ENCODE measurements at regions not wholly inside any gene's neighbourhood (a gene's known extent, or its start where the extent isn't known, plus 50 kb on each side); places are given as distances from the start of the nearest gene placed in this dataset.
"Not testable (repeated sequence)": the region's sequence is repeated elsewhere in the genome, so short reads cannot be mapped to it uniquely, and the experiment has no call there.

DNA sequence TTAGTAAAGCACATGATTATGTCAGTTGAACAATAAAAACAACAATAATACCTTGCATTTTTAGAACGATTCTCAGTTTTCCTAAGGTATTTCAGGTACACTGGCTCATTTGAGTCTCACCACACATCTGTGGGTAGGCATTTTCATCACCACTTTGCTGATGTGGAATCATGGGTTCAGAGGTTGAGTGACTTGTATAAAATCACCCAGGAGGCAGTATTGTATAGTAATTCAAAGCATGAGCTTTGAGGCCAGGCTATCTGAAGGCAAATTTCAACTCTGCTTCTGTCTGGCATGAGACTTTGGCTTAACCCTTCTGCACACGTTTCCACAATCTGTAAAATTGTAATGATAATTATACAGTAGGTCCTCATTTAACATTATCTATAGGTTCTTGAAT is 183.9 kb upstream of the CMC1 start:
- Histone ChIP-seq H3K36me3 (no peaks in the 10 kb centered on the region), H3K27ac (no peak overlapping the region), H3K27me3 (no peaks in the 10 kb centered on the region), H3K4me3 (no peak overlapping the region), H3K9me3 (no peaks in the 10 kb centered on the region), H3K4me1 (no peaks in the 10 kb centered on the region)
- intact Hi-C loops (cut with DNase I): no loop called here
- ATAC-seq (no peak), DNase-seq (no peak)
- TF ChIP-seq, protein P1, sequence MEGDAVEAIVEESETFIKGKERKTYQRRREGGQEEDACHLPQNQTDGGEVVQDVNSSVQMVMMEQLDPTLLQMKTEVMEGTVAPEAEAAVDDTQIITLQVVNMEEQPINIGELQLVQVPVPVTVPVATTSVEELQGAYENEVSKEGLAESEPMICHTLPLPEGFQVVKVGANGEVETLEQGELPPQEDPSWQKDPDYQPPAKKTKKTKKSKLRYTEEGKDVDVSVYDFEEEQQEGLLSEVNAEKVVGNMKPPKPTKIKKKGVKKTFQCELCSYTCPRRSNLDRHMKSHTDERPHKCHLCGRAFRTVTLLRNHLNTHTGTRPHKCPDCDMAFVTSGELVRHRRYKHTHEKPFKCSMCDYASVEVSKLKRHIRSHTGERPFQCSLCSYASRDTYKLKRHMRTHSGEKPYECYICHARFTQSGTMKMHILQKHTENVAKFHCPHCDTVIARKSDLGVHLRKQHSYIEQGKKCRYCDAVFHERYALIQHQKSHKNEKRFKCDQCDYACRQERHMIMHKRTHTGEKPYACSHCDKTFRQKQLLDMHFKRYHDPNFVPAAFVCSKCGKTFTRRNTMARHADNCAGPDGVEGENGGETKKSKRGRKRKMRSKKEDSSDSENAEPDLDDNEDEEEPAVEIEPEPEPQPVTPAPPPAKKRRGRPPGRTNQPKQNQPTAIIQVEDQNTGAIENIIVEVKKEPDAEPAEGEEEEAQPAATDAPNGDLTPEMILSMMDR (IDR thresholded peaks at IDR 0.05): no peak

DNA sequence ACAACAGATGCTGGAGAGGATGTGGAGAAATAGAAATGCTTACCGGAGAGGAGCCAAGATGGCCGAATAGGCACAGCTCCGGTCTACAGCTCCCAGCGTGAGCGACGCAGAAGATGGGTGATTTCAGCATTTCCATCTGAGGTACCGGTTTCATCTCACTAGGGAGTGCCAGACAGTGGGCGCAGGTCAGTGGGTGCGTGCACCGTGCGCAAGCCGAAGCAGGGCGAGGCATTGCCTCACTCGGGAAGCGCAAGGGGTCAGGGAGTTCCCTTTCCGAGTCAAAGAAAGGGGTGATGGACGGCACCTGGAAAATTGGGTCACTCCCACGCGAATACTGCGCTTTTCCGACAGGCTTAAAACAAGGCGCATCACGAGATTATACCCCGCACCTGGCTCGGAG is 182.2 kb upstream of the CMC1 start:
- intact Hi-C loops (cut with DNase I); H3K36me3 ChIP-seq; DNase-seq; H3K27me3 ChIP-seq; H3K4me1 ChIP-seq; ATAC-seq; H3K9me3 ChIP-seq; H3K4me3 ChIP-seq; H3K27ac ChIP-seq: not testable (repeated sequence)

DNA sequence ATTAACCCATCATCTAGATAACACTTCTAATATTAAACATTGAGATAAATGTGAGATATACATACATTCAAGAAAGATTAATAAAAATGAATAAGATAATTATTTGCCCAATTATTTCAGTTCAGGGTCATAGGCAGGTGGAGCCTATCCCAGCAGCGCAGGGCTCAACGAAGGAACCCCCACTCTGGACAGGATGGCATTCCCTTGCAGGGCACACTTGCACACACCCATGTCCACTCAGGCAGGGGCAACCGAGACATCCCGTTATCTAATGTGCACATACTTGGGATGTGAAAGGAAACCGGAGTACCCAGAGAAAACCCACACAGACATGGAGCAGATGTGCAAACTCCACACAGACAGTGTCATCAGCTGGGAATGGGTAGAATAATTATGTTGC is 175.4 kb upstream of the CMC1 start:
- Histone ChIP-seq H3K9me3 (peaks cover 12% of the 10 kb centered on the region), H3K27me3 (no peaks in the 10 kb centered on the region), H3K36me3 (no peaks in the 10 kb centered on the region), H3K4me3 (no peak overlapping the region), H3K27ac (no peak overlapping the region), H3K4me1 (no peaks in the 10 kb centered on the region)
- TF ChIP-seq, protein P1 (IDR thresholded peaks at IDR 0.05): no peak
- no peak for DNase-seq
- intact Hi-C loops (cut with DNase I): no loop called here
- no peak for ATAC-seq

DNA sequence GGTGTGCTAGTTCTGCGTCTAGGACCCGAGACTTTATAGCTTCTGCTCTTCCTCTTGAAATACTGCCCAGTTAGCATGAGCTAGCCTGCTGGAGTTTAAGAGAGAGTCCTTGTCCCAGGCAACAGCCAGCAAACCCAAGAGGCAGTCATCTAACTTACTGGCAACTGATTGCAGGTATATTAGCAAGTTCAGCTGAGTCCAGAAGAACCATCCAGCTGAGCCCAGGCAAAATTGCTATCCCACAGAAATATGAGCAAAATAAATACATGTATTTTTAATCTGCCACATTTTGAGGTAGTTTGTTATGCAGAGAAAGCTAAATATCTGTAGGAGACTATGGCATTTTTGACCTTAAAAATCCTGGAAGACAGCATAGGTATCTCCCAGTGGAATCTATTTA is 174.4 kb upstream of the CMC1 start:
- ATAC-seq (no peak), DNase-seq (no peak)
- Histone ChIP-seq H3K27ac (no peak overlapping the region), H3K4me3 (no peak overlapping the region), H3K9me3 (peaks cover 12% of the 10 kb centered on the region), H3K27me3 (no peaks in the 10 kb centered on the region), H3K4me1 (no peaks in the 10 kb centered on the region), H3K36me3 (no peaks in the 10 kb centered on the region)
- intact Hi-C loops (cut with DNase I): no loop called here
- TF ChIP-seq, protein P1 (IDR thresholded peaks at IDR 0.05): no peak

DNA sequence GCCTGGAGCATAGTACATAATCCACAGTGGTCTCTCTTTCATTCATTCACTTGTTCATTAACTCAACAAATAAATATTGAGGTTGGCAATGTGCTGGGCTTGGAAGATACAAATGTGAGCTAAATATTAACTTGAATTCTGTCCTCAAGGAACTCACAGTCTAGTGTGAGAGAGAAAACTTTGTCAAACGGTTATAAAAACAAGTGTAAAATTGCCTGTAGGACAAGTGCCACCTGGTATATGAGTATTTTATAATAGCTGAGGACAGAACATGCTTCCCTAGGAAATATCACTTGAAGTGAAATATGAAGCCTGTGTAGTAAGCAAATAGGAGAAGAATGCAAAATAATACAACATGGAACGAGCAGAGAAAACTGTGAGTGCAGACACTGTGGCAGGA is 173.1 kb upstream of the CMC1 start:
- Histone ChIP-seq H3K27me3 (no peaks in the 10 kb centered on the region), H3K4me3 (no peak overlapping the region), H3K9me3 (peaks cover 12% of the 10 kb centered on the region), H3K4me1 (no peaks in the 10 kb centered on the region), H3K36me3 (no peaks in the 10 kb centered on the region), H3K27ac (no peak overlapping the region)
- intact Hi-C loops (cut with DNase I): no loop called here
- no peak for DNase-seq
- ATAC-seq: no peak
- TF ChIP-seq, protein P1 (IDR thresholded peaks at IDR 0.05): no peak

DNA sequence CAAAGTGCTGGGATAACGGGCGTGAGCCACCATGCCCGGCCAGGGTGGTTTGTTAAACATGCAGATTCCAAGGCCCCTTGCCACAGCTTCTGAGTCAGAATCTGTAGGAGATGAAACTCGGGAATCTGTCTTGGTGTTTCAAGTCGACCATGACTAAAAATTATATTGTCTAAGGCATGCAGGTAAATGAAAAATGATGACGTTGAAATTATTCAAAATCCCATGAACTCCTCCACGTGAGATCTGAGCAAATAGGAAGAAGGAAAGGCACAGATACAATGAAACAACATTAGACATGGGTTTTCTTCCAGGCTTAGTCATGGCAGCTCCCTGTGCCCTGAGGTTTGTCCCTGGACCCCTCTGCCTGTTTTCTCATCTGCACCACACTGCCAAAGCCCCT is 172.0 kb upstream of the CMC1 start:
- Histone ChIP-seq H3K27me3 (no peaks in the 10 kb centered on the region), H3K36me3 (no peaks in the 10 kb centered on the region), H3K27ac (no peak overlapping the region), H3K4me1 (no peaks in the 10 kb centered on the region), H3K9me3 (peaks cover 12% of the 10 kb centered on the region), H3K4me3 (no peak overlapping the region)
- intact Hi-C loops (cut with DNase I): no loop called here
- DNase-seq (no peak), ATAC-seq (no peak)
- TF ChIP-seq, protein P1 (IDR thresholded peaks at IDR 0.05): no peak
